NCI-H146 treated with DMSO at 0.1 percent for 48 hours (cell line): ENCODE measurements at regions not wholly inside any gene's neighbourhood (a gene's known extent, or its start where the extent isn't known, plus 50 kb on each side); places are given as distances from the start of the nearest gene placed in this dataset.

Experiments
- DNase-seq: peaks from one replicate; lab custom pipeline; 2025; ENCODE audit not compliant: unreplicated experiment; lab: John Stamatoyannopoulos, UW

DNA sequence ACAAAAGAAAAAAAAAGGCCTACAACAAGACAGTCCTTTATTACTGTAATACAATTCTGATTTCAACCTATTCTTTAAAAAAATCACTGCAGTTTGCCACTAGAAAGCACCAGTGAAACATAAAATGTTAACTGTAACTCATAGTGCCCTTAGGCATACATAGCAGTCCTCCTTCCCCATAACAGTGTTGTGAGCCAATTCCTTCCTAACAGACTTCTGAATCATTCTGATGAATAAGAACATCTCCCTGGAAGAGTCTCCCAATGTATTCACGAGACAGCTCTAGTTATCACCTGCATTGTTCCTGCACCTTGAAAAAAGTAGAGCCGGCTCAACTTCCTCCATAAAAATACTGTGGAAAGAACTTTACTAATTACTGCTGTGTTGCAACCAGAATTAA lies 213.6 kb upstream of the FSCB start:
- DNase-seq = no peak

DNA sequence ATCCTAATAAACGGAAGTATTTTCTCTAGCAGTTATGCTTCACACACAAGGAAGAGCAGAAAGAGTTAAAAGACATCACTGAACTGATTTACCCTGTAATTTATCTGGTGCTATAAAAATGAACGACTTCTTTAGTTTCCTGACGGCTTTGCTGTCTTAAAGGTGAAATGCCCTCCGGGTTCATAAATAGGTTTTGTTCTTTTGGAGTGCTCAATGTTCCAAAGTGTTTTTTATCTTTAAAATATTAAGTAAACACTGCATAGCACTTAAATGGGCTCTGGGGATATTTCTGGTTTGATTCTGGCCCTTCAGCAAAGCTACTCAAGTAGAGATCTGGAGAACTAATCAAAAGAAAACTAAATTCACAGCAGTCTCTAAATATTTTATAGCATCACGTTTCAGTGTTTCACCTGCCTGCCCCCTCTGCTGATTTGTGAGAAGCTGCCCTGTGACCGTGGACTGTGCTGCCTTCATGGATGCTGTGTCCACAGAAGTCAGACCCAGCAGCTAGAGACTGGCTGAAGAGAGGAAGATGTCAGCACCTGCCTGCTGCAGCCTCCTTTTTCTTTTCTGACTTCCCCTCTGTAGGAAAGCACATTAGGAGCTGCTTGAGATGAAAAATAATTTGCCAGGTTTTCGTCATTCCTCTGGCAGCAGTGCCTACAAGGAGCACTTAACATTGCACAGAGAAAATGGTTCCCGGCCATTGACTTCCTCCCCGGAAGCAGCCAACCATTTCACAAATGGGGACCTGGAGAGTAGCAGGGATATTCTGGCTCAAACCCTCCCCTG lies 205.1 kb upstream of the FSCB start:
- peak; percentile 40 for DNase-seq

GRCh38 chr14:44701563-44702263 lies 194.6 kb upstream of the FSCB start:
- no peak for DNase-seq

- peak; percentile 30 for DNase-seq
Observed at GRCh38 chr14:44700694-44701093, 193.6 kb upstream of the FSCB start.

- DNase-seq = no peak
Observed at GRCh38 chr14:44700184-44700583, 193.1 kb upstream of the FSCB start.

DNA sequence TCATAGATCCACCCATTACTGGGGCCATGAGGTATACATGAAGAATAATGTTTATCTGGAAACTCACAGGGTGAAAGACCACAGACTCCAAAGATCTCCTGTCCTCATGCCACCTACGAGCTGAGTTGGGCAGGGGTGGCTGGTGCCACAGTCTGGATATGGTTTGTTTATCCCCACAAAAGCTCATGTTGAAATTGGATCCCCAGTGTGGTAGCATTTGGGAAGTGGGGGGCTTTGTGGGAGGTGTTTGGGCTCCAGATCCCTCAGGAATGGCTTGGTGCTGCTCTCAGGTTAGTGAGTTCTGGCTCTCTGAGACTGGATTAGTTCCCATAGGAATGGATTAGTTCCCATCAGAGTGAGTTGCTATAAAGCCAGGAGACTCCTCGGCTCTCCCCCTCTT lies 192.3 kb upstream of the FSCB start:
- DNase-seq = no peak

DNA sequence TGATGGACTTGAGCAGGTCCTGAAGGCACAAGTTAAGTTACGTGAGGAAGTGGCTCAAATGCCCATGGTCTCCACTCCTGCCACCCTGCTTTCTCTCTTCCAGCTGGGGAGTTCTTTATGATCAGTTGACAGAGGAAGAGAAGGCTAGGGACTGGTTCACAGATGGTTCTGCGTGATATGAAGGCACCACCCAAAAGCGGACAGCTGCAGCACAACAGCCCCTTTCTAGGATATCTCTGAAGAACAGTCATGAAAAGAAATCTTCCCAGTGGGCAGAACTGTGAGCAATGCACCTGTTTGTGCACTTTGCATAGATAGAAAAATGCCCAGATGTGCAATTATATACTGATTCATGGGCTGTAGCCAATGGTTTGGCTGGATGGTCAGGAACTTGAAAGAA lies 162.4 kb upstream of the FSCB start:
- DNase-seq = no peak

- DNase-seq = no peak
Observed at GRCh38 chr14:44663136-44663535, 156.1 kb upstream of the FSCB start.

DNA sequence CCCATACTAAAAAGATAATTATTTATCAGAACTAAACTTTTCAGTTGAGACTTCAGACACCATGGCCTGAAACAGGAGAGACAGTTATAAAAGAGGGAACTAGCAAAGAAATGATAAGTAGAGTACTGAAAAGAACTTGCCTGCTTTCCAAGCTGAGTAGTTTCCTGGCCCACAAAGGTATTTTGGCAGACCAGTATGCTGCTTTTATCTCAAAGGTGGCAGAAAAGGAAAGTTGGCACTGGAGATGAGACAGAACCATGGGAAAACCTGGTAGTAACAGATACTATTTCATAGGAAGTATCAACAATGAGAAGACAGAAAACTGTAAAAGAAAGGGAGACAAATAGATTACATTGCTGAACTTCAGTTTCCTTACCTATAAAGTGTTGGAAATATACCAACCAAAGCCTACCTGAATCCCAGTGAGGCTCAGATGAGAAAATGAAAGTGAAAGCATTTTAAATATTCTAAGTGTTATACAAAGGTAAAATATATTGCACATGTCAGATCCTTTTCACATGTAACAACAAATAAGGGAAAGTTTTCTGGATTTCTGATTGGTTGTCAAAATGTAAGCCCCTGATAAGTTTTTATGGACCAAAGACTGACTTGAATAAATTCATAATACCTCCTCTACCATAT lies 155.3 kb upstream of the FSCB start:
- DNase-seq = no peak

- no peak for DNase-seq
Observed at GRCh38 chr14:44658389-44658696, 151.3 kb upstream of the FSCB start.

- peak; percentile 78 for DNase-seq
Observed at GRCh38 chr14:44657696-44658388, 150.8 kb upstream of the FSCB start.

- no peak for DNase-seq
Observed at GRCh38 chr14:44657203-44657602, 150.1 kb upstream of the FSCB start.

- no peak for DNase-seq
Observed at GRCh38 chr14:44654591-44654990, 147.5 kb upstream of the FSCB start.

DNA sequence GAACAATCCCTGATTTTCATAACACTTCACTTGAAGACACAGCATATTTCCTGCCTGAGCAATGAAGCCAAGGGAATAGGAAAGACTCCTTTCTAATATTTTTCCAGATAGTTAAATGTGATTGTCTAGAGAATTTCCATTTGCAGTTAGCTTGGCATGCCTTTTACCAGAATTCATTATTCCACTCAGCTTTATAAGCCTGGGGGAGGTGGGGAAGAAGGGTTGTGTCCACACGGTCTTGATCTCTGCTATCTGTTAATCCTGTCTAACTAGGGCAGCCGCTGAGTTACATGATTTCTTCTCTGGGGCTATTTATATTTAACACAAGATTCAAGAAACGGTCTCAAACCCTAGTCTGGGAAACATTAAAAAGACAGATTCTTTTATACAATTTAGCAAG lies 146.6 kb upstream of the FSCB start:
- DNase-seq = no peak

DNA sequence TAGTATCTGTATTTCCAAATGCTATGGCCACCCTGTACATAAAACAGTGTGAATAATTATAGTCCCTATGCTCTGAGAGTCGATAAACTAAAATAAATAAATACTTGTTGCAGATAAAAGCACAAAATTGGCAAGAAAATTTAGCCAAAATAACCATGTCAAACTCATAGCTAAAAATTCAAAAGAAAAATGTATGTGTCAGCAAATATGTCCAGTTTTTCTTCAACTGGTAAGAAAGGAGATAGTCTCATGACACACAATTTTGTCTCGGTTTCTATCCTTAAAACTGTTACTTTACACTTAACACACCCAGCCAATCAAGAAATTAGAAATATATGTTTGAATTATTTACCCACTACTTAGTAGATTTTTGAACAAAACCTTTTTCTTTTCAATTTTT lies 145.6 kb upstream of the FSCB start:
- DNase-seq = no peak

DNA sequence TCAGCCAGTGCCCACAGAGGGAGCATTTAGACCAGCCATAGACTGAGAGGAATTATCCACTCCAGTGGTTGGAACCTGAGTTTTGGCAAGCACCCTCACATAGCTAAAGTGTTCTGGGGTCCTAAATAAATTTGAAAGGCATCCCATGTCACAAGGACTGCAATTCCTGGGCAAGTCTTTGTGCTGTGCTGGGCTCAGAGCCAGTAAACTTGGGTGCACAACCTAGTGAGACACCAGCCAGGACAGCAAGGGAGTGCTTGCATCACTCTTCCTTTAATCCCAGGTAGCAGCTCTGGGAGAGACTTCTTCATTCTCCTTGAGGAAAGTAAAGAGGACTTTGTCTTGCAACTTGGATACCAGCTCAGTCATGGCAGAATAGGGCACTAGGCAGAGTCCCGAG lies 142.0 kb upstream of the FSCB start:
- DNase-seq = no peak

GRCh38 chr14:44640416-44640815 lies 133.3 kb upstream of the FSCB start:
- peak; percentile 6 for DNase-seq

DNA sequence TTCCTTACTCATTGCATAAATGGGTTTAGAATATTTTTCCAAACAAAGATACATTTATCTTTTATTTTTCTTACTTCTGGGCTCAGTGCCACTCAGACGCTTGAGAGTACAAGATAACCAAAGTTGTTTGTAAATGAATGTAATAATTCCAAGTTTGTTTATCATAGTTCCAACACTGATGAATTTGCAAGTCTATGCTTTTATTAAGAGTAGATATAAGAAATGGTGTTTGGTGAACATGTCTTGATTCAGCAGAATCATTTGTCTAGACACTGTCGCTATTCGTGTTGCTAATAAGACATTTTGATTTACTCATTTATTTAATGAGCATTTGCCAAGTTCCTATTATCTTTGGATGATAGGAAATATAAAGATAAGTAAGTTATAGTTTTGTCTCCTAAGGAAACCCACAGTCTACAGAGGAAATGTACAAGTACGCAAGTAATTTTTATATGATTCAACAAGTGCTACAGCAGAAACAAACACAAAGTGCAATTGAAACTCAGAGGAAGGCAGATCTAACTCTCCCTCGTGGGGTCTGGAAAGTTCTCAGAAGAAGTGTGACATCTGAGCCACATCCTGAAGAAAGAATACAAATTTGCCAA lies 132.8 kb upstream of the FSCB start:
- no peak for DNase-seq

- DNase-seq = no peak
Observed at GRCh38 chr14:44634692-44635091, 127.6 kb upstream of the FSCB start.

DNA sequence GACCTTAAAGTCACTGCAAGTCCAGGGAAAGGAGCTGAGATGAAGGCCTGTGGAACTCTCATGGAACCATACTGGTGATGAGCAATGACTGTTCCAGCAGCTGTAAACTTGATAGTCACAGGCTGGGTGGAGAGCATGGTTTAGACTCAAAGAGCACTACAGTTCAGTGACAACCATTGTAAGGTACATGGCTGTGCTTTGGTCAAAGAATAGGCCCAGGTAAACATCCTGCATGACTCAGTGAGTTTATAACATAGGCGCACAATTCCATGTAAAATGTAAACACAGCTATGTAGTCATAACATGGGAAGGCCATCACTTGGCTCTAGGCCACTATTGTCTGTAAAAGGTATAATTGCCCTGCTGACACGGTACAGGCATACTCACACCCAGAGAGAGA lies 119.3 kb upstream of the FSCB start:
- DNase-seq = no peak

DNA sequence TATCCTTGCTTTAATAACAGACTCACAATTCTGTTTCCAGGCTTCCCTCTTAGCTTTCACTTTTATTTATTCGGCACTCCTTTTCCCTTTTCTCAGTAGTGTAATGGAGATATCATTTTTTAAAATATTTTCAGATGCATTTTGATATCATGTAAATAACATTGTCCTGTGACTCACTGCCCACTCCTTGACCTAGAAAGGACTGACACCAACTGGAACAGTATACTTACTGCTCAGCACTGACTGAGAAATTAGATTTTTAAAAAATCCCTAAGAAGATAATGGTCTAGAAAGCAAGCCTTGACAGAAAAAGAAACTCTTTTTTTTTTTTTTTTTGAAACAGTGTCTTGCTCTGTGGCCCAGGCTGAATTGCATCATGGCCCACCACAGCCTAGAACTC lies 118.0 kb upstream of the FSCB start:
- DNase-seq = no peak
